Loucy (cell line): ENCODE measurements at regions not wholly inside any gene's neighbourhood (a gene's known extent, or its start where the extent isn't known, plus 50 kb on each side); places are given as distances from the start of the nearest gene placed in this dataset.
"Not testable (repeated sequence)": the region's sequence is repeated elsewhere in the genome, so short reads cannot be mapped to it uniquely, and the experiment has no call there.

ENCODE experiments used
- H2AFZ ChIP-seq: fragments of 200-600 bp; sonication (generic); 2 replicates; pipeline ENCODE4 v1.6.0; 2016; ENCODE audit warnings: antibody characterized with exemption, mild to moderate bottlenecking, low read length, moderate library complexity
- H3F3A ChIP-seq: fragments of 200-600 bp; 2 replicates; pipeline ENCODE4 v1.6.0; 2016; ENCODE audit warnings: antibody characterized with exemption, low read depth, mild to moderate bottlenecking
- H3K27me3 ChIP-seq: fragments of 200-600 bp; sonication (generic); 2 replicates; pipeline ENCODE4 v1.6.1; 2014; ENCODE audit warnings: low read length, mild to moderate bottlenecking; ENCODE audit not compliant: insufficient read depth, poor library complexity, severe bottlenecking
- H3K36me3 ChIP-seq: fragments of 200-600 bp; sonication (generic); 2 replicates; pipeline ENCODE4 v1.6.1; 2016; ENCODE audit warnings: low read length; ENCODE audit not compliant: insufficient read depth
- H3K4me1 ChIP-seq: fragments of 200-600 bp; sonication (generic); 2 replicates; pipeline ENCODE4 v1.5.1; 2014; ENCODE audit warnings: low read length, mild to moderate bottlenecking; ENCODE audit not compliant: insufficient read depth, poor library complexity, severe bottlenecking
- H3K4me2 ChIP-seq: fragments of 200-600 bp; sonication (generic); 2 replicates; pipeline ENCODE4 v1.6.0; 2014; ENCODE audit warnings: antibody characterized with exemption, low read length, low read depth, mild to moderate bottlenecking; ENCODE audit not compliant: poor library complexity, severe bottlenecking
- H3K4me3 ChIP-seq: fragments of 200-600 bp; sonication (generic); 2 replicates; pipeline ENCODE4 v1.5.1; 2014; ENCODE audit warnings: low read length, mild to moderate bottlenecking, mixed read lengths; ENCODE audit not compliant: poor library complexity, severe bottlenecking
- H3K79me2 ChIP-seq: fragments of 200-600 bp; sonication (generic); 2 replicates; pipeline ENCODE4 v1.6.1; 2014; ENCODE audit warnings: low read length; ENCODE audit not compliant: insufficient read depth
- H3K9ac ChIP-seq: fragments of 200-600 bp; sonication (generic); 2 replicates; pipeline ENCODE4 v1.6.0; 2014; ENCODE audit warnings: mild to moderate bottlenecking, low read depth, low read length, moderate library complexity; ENCODE audit not compliant: poor library complexity, severe bottlenecking
- H3K9me2 ChIP-seq: fragments of 200-600 bp; sonication (generic); replicated peaks from 2 replicates; pipeline ENCODE4 v1.6.1; 2016; ENCODE audit warnings: low read depth, low read length, mixed read lengths
- H3K9me3 ChIP-seq: fragments of 200-600 bp; sonication (generic); 2 replicates; pipeline ENCODE4 v1.6.1; 2014; ENCODE audit warnings: mild to moderate bottlenecking, antibody characterized with exemption, low read length, low read depth; ENCODE audit not compliant: insufficient read depth
- H4K20me1 ChIP-seq: fragments of 200-600 bp; sonication (generic); 2 replicates; pipeline ENCODE4 v1.6.0; 2014; ENCODE audit warnings: antibody characterized with exemption, low read length, mild to moderate bottlenecking; ENCODE audit not compliant: insufficient read depth, poor library complexity, severe bottlenecking
- CTCF ChIP-seq: fragments of 200-600 bp; sonication (generic); conservative IDR thresholded peaks from 2 replicates; pipeline ENCODE4 v1.5.1; 2014; ENCODE audit warnings: mild to moderate bottlenecking, antibody characterized with exemption, low read length
- EZH2phosphoT487 ChIP-seq: fragments of 200-600 bp; IDR thresholded peaks from 2 replicates; pipeline ENCODE4 v1.6.1; 2018; ENCODE audit warnings: antibody characterized with exemption, mild to moderate bottlenecking, moderate library complexity, borderline replicate concordance

- Histone ChIP-seq H3K4me1 (no peaks in the 10 kb centered on the region), H3K4me2 (no peak overlapping the region), H3K9ac (no peak overlapping the region), H3K4me3 (no peak overlapping the region), H4K20me1 (no peaks in the 10 kb centered on the region), H3K36me3 (no peaks in the 10 kb centered on the region), H3K9me3 (no peaks in the 10 kb centered on the region), H2AFZ (no peak overlapping the region), H3K27me3 (no peaks in the 10 kb centered on the region), H3K9me2 (no peaks in the 10 kb centered on the region), H3F3A (no peaks in the 10 kb centered on the region), H3K79me2 (no peaks in the 10 kb centered on the region)
- TF ChIP-seq CTCF (no peak), EZH2phosphoT487 (no peak)
Measured at GRCh38 chr6:140001821-140002341, 627.4 kb upstream of the CITED2 start.

GRCh38 chr6:140001005-140001404 is 626.6 kb upstream of the CITED2 start:
- Histone ChIP-seq H3K9me2 (no peaks in the 10 kb centered on the region), H3K9ac (no peak overlapping the region), H3K4me2 (no peak overlapping the region), H2AFZ (no peak overlapping the region), H3K79me2 (no peaks in the 10 kb centered on the region), H3K36me3 (no peaks in the 10 kb centered on the region), H4K20me1 (no peaks in the 10 kb centered on the region), H3K4me3 (no peak overlapping the region), H3K4me1 (no peaks in the 10 kb centered on the region), H3F3A (no peaks in the 10 kb centered on the region), H3K27me3 (no peaks in the 10 kb centered on the region), H3K9me3 (no peaks in the 10 kb centered on the region)
- TF ChIP-seq EZH2phosphoT487: no peak
- no peak for TF ChIP-seq CTCF

GRCh38 chr6:139999661-140000060 is 625.2 kb upstream of the CITED2 start:
- not testable (repeated sequence) for H3K9ac ChIP-seq, H3K9me3 ChIP-seq, H4K20me1 ChIP-seq, H3F3A ChIP-seq, H3K9me2 ChIP-seq, H3K4me1 ChIP-seq, H3K36me3 ChIP-seq, H3K27me3 ChIP-seq, H3K4me2 ChIP-seq, H3K4me3 ChIP-seq, H2AFZ ChIP-seq, H3K79me2 ChIP-seq

GRCh38 chr6:139998478-139998877 is 624.0 kb upstream of the CITED2 start:
- H2AFZ ChIP-seq, H4K20me1 ChIP-seq, H3K4me1 ChIP-seq, H3K9ac ChIP-seq, H3K27me3 ChIP-seq, H3K9me3 ChIP-seq, H3K4me3 ChIP-seq, H3K79me2 ChIP-seq, H3F3A ChIP-seq, H3K36me3 ChIP-seq, H3K4me2 ChIP-seq, H3K9me2 ChIP-seq: not testable (repeated sequence)
